IPS DF 4.7 (cell line): ENCODE measurements at regions not wholly inside any gene's neighbourhood (a gene's known extent, or its start where the extent isn't known, plus 50 kb on each side); places are given as distances from the start of the nearest gene placed in this dataset.

Experiments
- DNase-seq: peaks from one replicate; pipeline ENCODE4 v3.0.0-alpha.2; 2013; ENCODE audit warnings: low spot score; ENCODE audit errors: extremely low read depth

GRCh38 chr3:86733257-86733656, 257.7 kb downstream of the VGLL3 start:
- DNase-seq = no peak

- DNase-seq = no peak
These were observed 259.4 kb downstream of the VGLL3 start for GRCh38 chr3:86731501-86731901.

- DNase-seq = no peak
These were observed 267.5 kb downstream of the VGLL3 start for GRCh38 chr3:86723433-86723832.

- DNase-seq = no peak
These were observed 279.3 kb downstream of the VGLL3 start for GRCh38 chr3:86711634-86712033.

- DNase-seq = no peak
These were observed 282.1 kb downstream of the VGLL3 start for GRCh38 chr3:86708893-86709292.

GRCh38 chr3:86702381-86702958, 288.5 kb downstream of the VGLL3 start:
- no peak for DNase-seq

- DNase-seq = no peak
These were observed 295.2 kb downstream of the VGLL3 start for GRCh38 chr3:86695752-86696151.

GRCh38 chr3:86673991-86674390, 317.0 kb downstream of the VGLL3 start:
- no peak for DNase-seq

- DNase-seq = no peak
These were observed 329.1 kb downstream of the VGLL3 start for GRCh38 chr3:86661817-86662216.

GRCh38 chr3:86658876-86659275, 332.1 kb downstream of the VGLL3 start:
- DNase-seq = no peak

GRCh38 chr3:86654806-86655460, 336.0 kb downstream of the VGLL3 start:
- DNase-seq = no peak

- DNase-seq = no peak
These were observed 337.2 kb downstream of the VGLL3 start for GRCh38 chr3:86653661-86654205.

GRCh38 chr3:86648087-86648486, 342.9 kb downstream of the VGLL3 start:
- DNase-seq = no peak

GRCh38 chr3:86645756-86646155, 345.2 kb downstream of the VGLL3 start:
- no peak for DNase-seq

- no peak for DNase-seq
These were observed 356.6 kb downstream of the VGLL3 start for GRCh38 chr3:86634361-86634760.

- DNase-seq = no peak
These were observed 361.4 kb downstream of the VGLL3 start for GRCh38 chr3:86629511-86629910.

- DNase-seq = no peak
These were observed 366.8 kb downstream of the VGLL3 start for GRCh38 chr3:86624192-86624591.

- no peak for DNase-seq
These were observed 372.2 kb downstream of the VGLL3 start for GRCh38 chr3:86618706-86619105.

- no peak for DNase-seq
These were observed 385.8 kb downstream of the VGLL3 start for GRCh38 chr3:86605166-86605565.

GRCh38 chr3:86595696-86596095, 395.3 kb downstream of the VGLL3 start:
- no peak for DNase-seq

GRCh38 chr3:86594838-86595237, 396.1 kb downstream of the VGLL3 start:
- DNase-seq = no peak

- no peak for DNase-seq
These were observed 412.9 kb downstream of the VGLL3 start for GRCh38 chr3:86578071-86578470.

- no peak for DNase-seq
These were observed 427.5 kb downstream of the VGLL3 start for GRCh38 chr3:86563400-86563970.
